H9 (cell line): ENCODE measurements at regions not wholly inside any gene's neighbourhood (a gene's known extent, or its start where the extent isn't known, plus 50 kb on each side); places are given as distances from the start of the nearest gene placed in this dataset.

Source experiments
- DNase-seq: peaks from one replicate; pipeline ENCODE4 v3.0.0-alpha.2; 2017
- H2AFZ ChIP-seq: one replicate; pipeline ENCODE4 v1.6.1; 2013; ENCODE audit warnings: mild to moderate bottlenecking, low read length, control low read depth, moderate library complexity
- H2AK5ac ChIP-seq: 2 replicates; pipeline ENCODE4 v1.6.1; 2013; ENCODE audit warnings: low read length, control low read depth, mixed read lengths; ENCODE audit not compliant: insufficient read length
- H2BK120ac ChIP-seq: one replicate; pipeline ENCODE4 v1.6.1; 2013; ENCODE audit warnings: low read depth, mild to moderate bottlenecking, low read length, control low read depth, inconsistent platforms; ENCODE audit not compliant: poor library complexity, severe bottlenecking
- H2BK12ac ChIP-seq: 2 replicates; pipeline ENCODE4 v1.6.1; 2013; ENCODE audit warnings: low read length, control low read depth, mixed read lengths, low read depth; ENCODE audit not compliant: insufficient read length
- H2BK15ac ChIP-seq: 2 replicates; pipeline ENCODE4 v1.6.1; 2013; ENCODE audit warnings: low read depth, low read length, control low read depth
- H2BK20ac ChIP-seq: one replicate; pipeline ENCODE4 v1.6.1; 2013; ENCODE audit warnings: low read depth, mild to moderate bottlenecking, low read length, control low read depth, inconsistent platforms; ENCODE audit not compliant: poor library complexity, severe bottlenecking
- H2BK5ac ChIP-seq: 2 replicates; pipeline ENCODE4 v1.6.1; 2013; ENCODE audit warnings: low read length, control low read depth, mixed read lengths; ENCODE audit not compliant: insufficient read length
- H3K14ac ChIP-seq: 2 replicates; pipeline ENCODE4 v1.6.1; 2013; ENCODE audit warnings: low read length, control low read depth; ENCODE audit not compliant: insufficient read depth
- H3K18ac ChIP-seq: 2 replicates; pipeline ENCODE4 v1.6.1; 2013; ENCODE audit warnings: low read depth, mild to moderate bottlenecking, mixed read lengths, low read length, control low read depth; ENCODE audit not compliant: insufficient read length
- H3K23ac ChIP-seq: 2 replicates; pipeline ENCODE4 v1.6.1; 2013; ENCODE audit warnings: low read length, control low read depth, mixed read lengths, low read depth; ENCODE audit not compliant: insufficient read length
- H3K23me2 ChIP-seq: 2 replicates; pipeline ENCODE4 v1.6.1; 2013; ENCODE audit warnings: low read depth, mild to moderate bottlenecking, mixed read lengths, low read length, control low read depth; ENCODE audit not compliant: insufficient read length, poor library complexity, severe bottlenecking
- H3K27ac ChIP-seq: 2 replicates; pipeline ENCODE4 v1.5.1; 2013; ENCODE audit warnings: low read length, control low read depth, mixed read lengths, low read depth; ENCODE audit not compliant: insufficient read length
- H3K27me3 ChIP-seq: 2 replicates; pipeline ENCODE4 v1.6.1; 2013; ENCODE audit warnings: low read length, control low read depth, inconsistent platforms; ENCODE audit not compliant: insufficient read depth
- H3K4ac ChIP-seq: 2 replicates; pipeline ENCODE4 v1.6.1; 2013; ENCODE audit warnings: low read depth, mild to moderate bottlenecking, control low read depth, inconsistent platforms, low read length, moderate library complexity
- H3K4me1 ChIP-seq: 2 replicates; pipeline ENCODE4 v1.6.1; 2013; ENCODE audit warnings: low read length, control low read depth, inconsistent platforms; ENCODE audit not compliant: insufficient read depth
- H3K4me2 ChIP-seq: 2 replicates; pipeline ENCODE4 v1.6.1; 2013; ENCODE audit warnings: low read length, control low read depth, mixed read lengths; ENCODE audit not compliant: insufficient read length, insufficient read depth
- H3K56ac ChIP-seq: 2 replicates; pipeline ENCODE4 v1.6.1; 2013; ENCODE audit warnings: low read depth, mild to moderate bottlenecking, mixed read lengths, low read length, control low read depth; ENCODE audit not compliant: insufficient read length
- H3K79me1 ChIP-seq: 2 replicates; pipeline ENCODE4 v1.6.1; 2013; ENCODE audit warnings: low read depth, mild to moderate bottlenecking, moderate library complexity, low read length, control low read depth, inconsistent platforms; ENCODE audit not compliant: insufficient read depth, poor library complexity, severe bottlenecking
- H3K79me2 ChIP-seq: 2 replicates; pipeline ENCODE4 v1.6.1; 2013; ENCODE audit warnings: low read length, control low read depth, inconsistent platforms; ENCODE audit not compliant: insufficient read depth
- H3K9ac ChIP-seq: 2 replicates; pipeline ENCODE4 v1.6.1; 2013; ENCODE audit warnings: low read length, control low read depth, mixed read lengths; ENCODE audit not compliant: insufficient read length; ENCODE audit errors: extremely low read depth
- H3K9me3 ChIP-seq: one replicate; pipeline ENCODE4 v1.6.1; 2013; ENCODE audit warnings: low read depth, low read length, inconsistent platforms; ENCODE audit not compliant: control insufficient read depth
- H3T11ph ChIP-seq: one replicate; pipeline ENCODE4 v1.6.1; 2013; ENCODE audit warnings: mild to moderate bottlenecking, low read length, control low read depth, inconsistent platforms
- H4K20me1 ChIP-seq: one replicate; pipeline ENCODE4 v1.6.1; 2013; ENCODE audit not compliant: control insufficient read depth, insufficient read length, insufficient read depth
- H4K5ac ChIP-seq: 2 replicates; pipeline ENCODE4 v1.6.1; 2013; ENCODE audit warnings: low read depth, mild to moderate bottlenecking, mixed read lengths, low read length, control low read depth; ENCODE audit not compliant: insufficient read length
- H4K8ac ChIP-seq: replicated peaks from 2 replicates; pipeline ENCODE4 v1.6.1; 2013; ENCODE audit warnings: low read length, control low read depth, mixed read lengths, low read depth; ENCODE audit not compliant: insufficient read length
- H4K91ac ChIP-seq: 2 replicates; pipeline ENCODE4 v1.6.1; 2013; ENCODE audit warnings: low read depth, mild to moderate bottlenecking, moderate library complexity, mixed read lengths, low read length, control low read depth; ENCODE audit not compliant: insufficient read length
- H3K27ac Mint-ChIP-seq, 3 experiments: 2 replicates in 2 of 3; 3 replicates in 1 of 3; pipeline ENCODE4 v1.8.0; 2020 to 2021; ENCODE audit warnings: mixed read lengths in 3 of 3, mild to moderate bottlenecking in 1 of 3, moderate library complexity in 1 of 3
- H3K27me3 Mint-ChIP-seq: 2 replicates; pipeline ENCODE4 v1.8.0; 2021; ENCODE audit warnings: low read depth, mild to moderate bottlenecking, moderate library complexity, mixed read lengths
- H3K36me3 Mint-ChIP-seq, 3 experiments: 2 replicates in 2 of 3; 3 replicates in 1 of 3; pipeline ENCODE4 v1.8.0; 2020 to 2021; ENCODE audit warnings: low read depth in 3 of 3, mixed read lengths in 3 of 3; ENCODE audit not compliant: insufficient read depth in 1 of 3
- H3K4me1 Mint-ChIP-seq, 2 experiments: 2 replicates each; pipeline ENCODE4 v1.8.0; 2020; ENCODE audit warnings: mixed read lengths in 2 of 2
- H3K4me3 Mint-ChIP-seq, 2 experiments: 2 replicates in 1 of 2; 3 replicates in 1 of 2; pipeline ENCODE4 v1.8.0; 2020 to 2021; ENCODE audit warnings: mild to moderate bottlenecking in 2 of 2, mixed read lengths in 2 of 2, moderate library complexity in 1 of 2
- H3K9me3 Mint-ChIP-seq, 2 experiments: 2 replicates in 1 of 2; 3 replicates in 1 of 2; pipeline ENCODE4 v1.8.0; 2020; ENCODE audit warnings: mild to moderate bottlenecking in 2 of 2, mixed read lengths in 2 of 2, moderate library complexity in 1 of 2
- WGBS: extraction: QIAGEN DNeasy Blood & Tissue Kit; methylation state at CpG from one replicate; pipeline ENCODE4 v1.1.7; 2013; ENCODE audit warnings: missing lambda C conversion rate, low lambda C conversion rate, mixed read lengths; ENCODE audit not compliant: insufficient read length; ENCODE audit errors: extremely low coverage; 5-methylcytosine and 5-hydroxymethylcytosine counted together
- TF ChIP-seq, protein P1 (sequence below): fragments of 200-600 bp; sonication (generic); conservative IDR thresholded peaks from 3 replicates; pipeline ENCODE4 v1.8.0; 2021; ENCODE audit warnings: antibody characterized with exemption, mild to moderate bottlenecking

DNA sequence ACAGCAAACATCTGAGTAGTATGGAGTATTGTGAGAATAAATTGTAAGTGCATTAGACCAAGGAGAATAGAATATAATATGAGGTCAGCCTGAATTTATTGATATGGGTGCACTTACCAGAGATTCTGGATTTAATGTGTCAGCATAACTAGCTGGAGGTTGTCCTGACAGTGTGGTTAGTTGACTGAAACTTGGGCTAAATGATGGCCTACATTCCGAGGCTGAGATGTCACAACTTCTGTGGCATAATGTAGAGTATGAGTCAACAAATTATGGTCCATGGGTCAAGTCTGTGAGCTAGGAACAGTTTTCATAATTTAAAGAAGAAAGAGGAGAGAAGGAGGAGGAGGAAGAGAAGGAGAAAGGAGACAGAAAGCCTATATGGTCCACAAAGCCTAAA, 127.6 kb downstream of the QPCT start:
- Histone ChIP-seq H2BK120ac (no peak overlapping the region), H4K8ac (no peak overlapping the region), H3K9me3 (no peaks in the 10 kb centered on the region), H2BK20ac (no peak overlapping the region), H3K23me2 (no peaks in the 10 kb centered on the region), H3K27ac (no peak overlapping the region), H3K27me3 (no peaks in the 10 kb centered on the region), H3K18ac (no peak overlapping the region), H2BK5ac (no peak overlapping the region), H4K91ac (no peak overlapping the region), H3K56ac (no peak overlapping the region), H3K23ac (no peak overlapping the region), H3K14ac (no peak overlapping the region), H2BK12ac (no peak overlapping the region), H3K9ac (no peak overlapping the region), H4K20me1 (no peaks in the 10 kb centered on the region), H2AK5ac (no peak overlapping the region), H3K4ac (no peak overlapping the region), H3K79me1 (no peaks in the 10 kb centered on the region), H2BK15ac (no peak overlapping the region), H3T11ph (no peak overlapping the region), H3K4me2 (no peak overlapping the region), H3K4me1 (no peaks in the 10 kb centered on the region), H4K5ac (no peak overlapping the region), H3K79me2 (no peaks in the 10 kb centered on the region), H2AFZ (no peak overlapping the region)
- H3K9me3 Mint-ChIP-seq = no peaks in the 10 kb centered on the region
- WGBS = no CpG with 5 or more reads among the region's 1 CpG
- H3K4me1 Mint-ChIP-seq = 0 out of 4 replicates have a peak, but pooled peaks cover 0 to 3% of the 10 kb centered on the region in 2 experiments
- peaks cover 2% of the 10 kb centered on the region; the same call in 1 of the 2 replicates for H3K27me3 Mint-ChIP-seq
- DNase-seq = no peak
- H3K27ac Mint-ChIP-seq = no peak overlapping the region
- no peak overlapping the region for H3K4me3 Mint-ChIP-seq
- no peaks in the 10 kb centered on the region for H3K36me3 Mint-ChIP-seq
- TF ChIP-seq, protein P1, sequence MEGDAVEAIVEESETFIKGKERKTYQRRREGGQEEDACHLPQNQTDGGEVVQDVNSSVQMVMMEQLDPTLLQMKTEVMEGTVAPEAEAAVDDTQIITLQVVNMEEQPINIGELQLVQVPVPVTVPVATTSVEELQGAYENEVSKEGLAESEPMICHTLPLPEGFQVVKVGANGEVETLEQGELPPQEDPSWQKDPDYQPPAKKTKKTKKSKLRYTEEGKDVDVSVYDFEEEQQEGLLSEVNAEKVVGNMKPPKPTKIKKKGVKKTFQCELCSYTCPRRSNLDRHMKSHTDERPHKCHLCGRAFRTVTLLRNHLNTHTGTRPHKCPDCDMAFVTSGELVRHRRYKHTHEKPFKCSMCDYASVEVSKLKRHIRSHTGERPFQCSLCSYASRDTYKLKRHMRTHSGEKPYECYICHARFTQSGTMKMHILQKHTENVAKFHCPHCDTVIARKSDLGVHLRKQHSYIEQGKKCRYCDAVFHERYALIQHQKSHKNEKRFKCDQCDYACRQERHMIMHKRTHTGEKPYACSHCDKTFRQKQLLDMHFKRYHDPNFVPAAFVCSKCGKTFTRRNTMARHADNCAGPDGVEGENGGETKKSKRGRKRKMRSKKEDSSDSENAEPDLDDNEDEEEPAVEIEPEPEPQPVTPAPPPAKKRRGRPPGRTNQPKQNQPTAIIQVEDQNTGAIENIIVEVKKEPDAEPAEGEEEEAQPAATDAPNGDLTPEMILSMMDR = no peak
